Endothelial cell of hepatic sinusoid (primary cell): ENCODE measurements at regions not wholly inside any gene's neighbourhood (a gene's known extent, or its start where the extent isn't known, plus 50 kb on each side); places are given as distances from the start of the nearest gene placed in this dataset.
"Not testable (repeated sequence)": the region's sequence is repeated elsewhere in the genome, so short reads cannot be mapped to it uniquely, and the experiment has no call there.

Source experiments
- in situ Hi-C: cut with HindIII; loops from 2 replicates; pipeline ENCODE4 v1.10.0; 2017; ENCODE audit warnings: low sequenced_read_pairs

- in situ Hi-C loops: no loop called here
These were observed 811.5 kb upstream of the FRG1 start for GRCh38 chr4:189129044-189129694.

- in situ Hi-C loops: no loop called here
These were observed 809.6 kb upstream of the FRG1 start for GRCh38 chr4:189131118-189131517.

- in situ Hi-C loops: no loop called here
These were observed 804.2 kb upstream of the FRG1 start for GRCh38 chr4:189136462-189136861.

- in situ Hi-C loops: no loop called here
These were observed 797.3 kb upstream of the FRG1 start for GRCh38 chr4:189143263-189143952.

- in situ Hi-C loops: no loop called here
These were observed 793.4 kb upstream of the FRG1 start for GRCh38 chr4:189147005-189147929.

- in situ Hi-C loops: not testable (repeated sequence)
These were observed 785.6 kb upstream of the FRG1 start for GRCh38 chr4:189155083-189155482.

GRCh38 chr4:189162073-189162789, 778.4 kb upstream of the FRG1 start:
- in situ Hi-C loops: no loop called here

GRCh38 chr4:189162888-189163287, 777.8 kb upstream of the FRG1 start:
- in situ Hi-C loops: no loop called here

GRCh38 chr4:189176002-189176401, 764.7 kb upstream of the FRG1 start:
- in situ Hi-C loops: no loop called here

GRCh38 chr4:189177130-189177529, 763.5 kb upstream of the FRG1 start:
- in situ Hi-C loops: no loop called here

GRCh38 chr4:189178125-189178746, 762.4 kb upstream of the FRG1 start:
- in situ Hi-C loops: no loop called here

- in situ Hi-C loops: no loop called here
These were observed 754.8 kb upstream of the FRG1 start for GRCh38 chr4:189185810-189186432.

GRCh38 chr4:189187531-189188052, 753.1 kb upstream of the FRG1 start:
- in situ Hi-C loops: no loop called here

- in situ Hi-C loops: no loop called here
These were observed 742.0 kb upstream of the FRG1 start for GRCh38 chr4:189198624-189199023.

- in situ Hi-C loops: no loop called here
These were observed 740.3 kb upstream of the FRG1 start for GRCh38 chr4:189200353-189200752.

- in situ Hi-C loops: no loop called here
These were observed 738.3 kb upstream of the FRG1 start for GRCh38 chr4:189202182-189202868.

- in situ Hi-C loops: no loop called here
These were observed 737.8 kb upstream of the FRG1 start for GRCh38 chr4:189202869-189203271.

- in situ Hi-C loops: no loop called here
These were observed 736.1 kb upstream of the FRG1 start for GRCh38 chr4:189204616-189205015.

GRCh38 chr4:189206953-189207352, 733.7 kb upstream of the FRG1 start:
- in situ Hi-C loops: no loop called here
